H9 (cell line): ENCODE measurements at regions not wholly inside any gene's neighbourhood (a gene's known extent, or its start where the extent isn't known, plus 50 kb on each side); places are given as distances from the start of the nearest gene placed in this dataset.

ENCODE experiments used
- DNase-seq: peaks from one replicate; pipeline ENCODE4 v3.0.0-alpha.2; 2017
- H2AFZ ChIP-seq: one replicate; pipeline ENCODE4 v1.6.1; 2013; ENCODE audit warnings: mild to moderate bottlenecking, low read length, control low read depth, moderate library complexity
- H2AK5ac ChIP-seq: 2 replicates; pipeline ENCODE4 v1.6.1; 2013; ENCODE audit warnings: low read length, control low read depth, mixed read lengths; ENCODE audit not compliant: insufficient read length
- H2BK120ac ChIP-seq: one replicate; pipeline ENCODE4 v1.6.1; 2013; ENCODE audit warnings: low read depth, mild to moderate bottlenecking, low read length, control low read depth, inconsistent platforms; ENCODE audit not compliant: poor library complexity, severe bottlenecking
- H2BK12ac ChIP-seq: 2 replicates; pipeline ENCODE4 v1.6.1; 2013; ENCODE audit warnings: low read length, control low read depth, mixed read lengths, low read depth; ENCODE audit not compliant: insufficient read length
- H2BK15ac ChIP-seq: 2 replicates; pipeline ENCODE4 v1.6.1; 2013; ENCODE audit warnings: low read depth, low read length, control low read depth
- H2BK20ac ChIP-seq: one replicate; pipeline ENCODE4 v1.6.1; 2013; ENCODE audit warnings: low read depth, mild to moderate bottlenecking, low read length, control low read depth, inconsistent platforms; ENCODE audit not compliant: poor library complexity, severe bottlenecking
- H2BK5ac ChIP-seq: 2 replicates; pipeline ENCODE4 v1.6.1; 2013; ENCODE audit warnings: low read length, control low read depth, mixed read lengths; ENCODE audit not compliant: insufficient read length
- H3K14ac ChIP-seq: 2 replicates; pipeline ENCODE4 v1.6.1; 2013; ENCODE audit warnings: low read length, control low read depth; ENCODE audit not compliant: insufficient read depth
- H3K18ac ChIP-seq: 2 replicates; pipeline ENCODE4 v1.6.1; 2013; ENCODE audit warnings: low read depth, mild to moderate bottlenecking, mixed read lengths, low read length, control low read depth; ENCODE audit not compliant: insufficient read length
- H3K23ac ChIP-seq: 2 replicates; pipeline ENCODE4 v1.6.1; 2013; ENCODE audit warnings: low read length, control low read depth, mixed read lengths, low read depth; ENCODE audit not compliant: insufficient read length
- H3K23me2 ChIP-seq: 2 replicates; pipeline ENCODE4 v1.6.1; 2013; ENCODE audit warnings: low read depth, mild to moderate bottlenecking, mixed read lengths, low read length, control low read depth; ENCODE audit not compliant: insufficient read length, poor library complexity, severe bottlenecking
- H3K27ac ChIP-seq: 2 replicates; pipeline ENCODE4 v1.5.1; 2013; ENCODE audit warnings: low read length, control low read depth, mixed read lengths, low read depth; ENCODE audit not compliant: insufficient read length
- H3K27me3 ChIP-seq: 2 replicates; pipeline ENCODE4 v1.6.1; 2013; ENCODE audit warnings: low read length, control low read depth, inconsistent platforms; ENCODE audit not compliant: insufficient read depth
- H3K4ac ChIP-seq: 2 replicates; pipeline ENCODE4 v1.6.1; 2013; ENCODE audit warnings: low read depth, mild to moderate bottlenecking, control low read depth, inconsistent platforms, low read length, moderate library complexity
- H3K4me1 ChIP-seq: 2 replicates; pipeline ENCODE4 v1.6.1; 2013; ENCODE audit warnings: low read length, control low read depth, inconsistent platforms; ENCODE audit not compliant: insufficient read depth
- H3K4me2 ChIP-seq: 2 replicates; pipeline ENCODE4 v1.6.1; 2013; ENCODE audit warnings: low read length, control low read depth, mixed read lengths; ENCODE audit not compliant: insufficient read length, insufficient read depth
- H3K56ac ChIP-seq: 2 replicates; pipeline ENCODE4 v1.6.1; 2013; ENCODE audit warnings: low read depth, mild to moderate bottlenecking, mixed read lengths, low read length, control low read depth; ENCODE audit not compliant: insufficient read length
- H3K79me1 ChIP-seq: 2 replicates; pipeline ENCODE4 v1.6.1; 2013; ENCODE audit warnings: low read depth, mild to moderate bottlenecking, moderate library complexity, low read length, control low read depth, inconsistent platforms; ENCODE audit not compliant: insufficient read depth, poor library complexity, severe bottlenecking
- H3K79me2 ChIP-seq: 2 replicates; pipeline ENCODE4 v1.6.1; 2013; ENCODE audit warnings: low read length, control low read depth, inconsistent platforms; ENCODE audit not compliant: insufficient read depth
- H3K9ac ChIP-seq: 2 replicates; pipeline ENCODE4 v1.6.1; 2013; ENCODE audit warnings: low read length, control low read depth, mixed read lengths; ENCODE audit not compliant: insufficient read length; ENCODE audit errors: extremely low read depth
- H3K9me3 ChIP-seq: one replicate; pipeline ENCODE4 v1.6.1; 2013; ENCODE audit warnings: low read depth, low read length, inconsistent platforms; ENCODE audit not compliant: control insufficient read depth
- H3T11ph ChIP-seq: one replicate; pipeline ENCODE4 v1.6.1; 2013; ENCODE audit warnings: mild to moderate bottlenecking, low read length, control low read depth, inconsistent platforms
- H4K20me1 ChIP-seq: one replicate; pipeline ENCODE4 v1.6.1; 2013; ENCODE audit not compliant: control insufficient read depth, insufficient read length, insufficient read depth
- H4K5ac ChIP-seq: 2 replicates; pipeline ENCODE4 v1.6.1; 2013; ENCODE audit warnings: low read depth, mild to moderate bottlenecking, mixed read lengths, low read length, control low read depth; ENCODE audit not compliant: insufficient read length
- H4K8ac ChIP-seq: replicated peaks from 2 replicates; pipeline ENCODE4 v1.6.1; 2013; ENCODE audit warnings: low read length, control low read depth, mixed read lengths, low read depth; ENCODE audit not compliant: insufficient read length
- H4K91ac ChIP-seq: 2 replicates; pipeline ENCODE4 v1.6.1; 2013; ENCODE audit warnings: low read depth, mild to moderate bottlenecking, moderate library complexity, mixed read lengths, low read length, control low read depth; ENCODE audit not compliant: insufficient read length
- H3K27ac Mint-ChIP-seq, 3 experiments: 2 replicates in 2 of 3; 3 replicates in 1 of 3; pipeline ENCODE4 v1.8.0; 2020 to 2021; ENCODE audit warnings: mixed read lengths in 3 of 3, mild to moderate bottlenecking in 1 of 3, moderate library complexity in 1 of 3
- H3K27me3 Mint-ChIP-seq: 2 replicates; pipeline ENCODE4 v1.8.0; 2021; ENCODE audit warnings: low read depth, mild to moderate bottlenecking, moderate library complexity, mixed read lengths
- H3K36me3 Mint-ChIP-seq, 3 experiments: 2 replicates in 2 of 3; 3 replicates in 1 of 3; pipeline ENCODE4 v1.8.0; 2020 to 2021; ENCODE audit warnings: low read depth in 3 of 3, mixed read lengths in 3 of 3; ENCODE audit not compliant: insufficient read depth in 1 of 3
- H3K4me1 Mint-ChIP-seq, 2 experiments: 2 replicates each; pipeline ENCODE4 v1.8.0; 2020; ENCODE audit warnings: mixed read lengths in 2 of 2
- H3K4me3 Mint-ChIP-seq, 2 experiments: 2 replicates in 1 of 2; 3 replicates in 1 of 2; pipeline ENCODE4 v1.8.0; 2020 to 2021; ENCODE audit warnings: mild to moderate bottlenecking in 2 of 2, mixed read lengths in 2 of 2, moderate library complexity in 1 of 2
- H3K9me3 Mint-ChIP-seq, 2 experiments: 2 replicates in 1 of 2; 3 replicates in 1 of 2; pipeline ENCODE4 v1.8.0; 2020; ENCODE audit warnings: mild to moderate bottlenecking in 2 of 2, mixed read lengths in 2 of 2, moderate library complexity in 1 of 2
- CTCF ChIP-seq: fragments of 200-600 bp; sonication (generic); conservative IDR thresholded peaks from 3 replicates; pipeline ENCODE4 v1.8.0; 2021; ENCODE audit warnings: antibody characterized with exemption, mild to moderate bottlenecking
- WGBS: extraction: QIAGEN DNeasy Blood & Tissue Kit; methylation state at CpG from one replicate; pipeline ENCODE4 v1.1.7; 2013; ENCODE audit warnings: missing lambda C conversion rate, low lambda C conversion rate, mixed read lengths; ENCODE audit not compliant: insufficient read length; ENCODE audit errors: extremely low coverage; 5-methylcytosine and 5-hydroxymethylcytosine counted together

DNA sequence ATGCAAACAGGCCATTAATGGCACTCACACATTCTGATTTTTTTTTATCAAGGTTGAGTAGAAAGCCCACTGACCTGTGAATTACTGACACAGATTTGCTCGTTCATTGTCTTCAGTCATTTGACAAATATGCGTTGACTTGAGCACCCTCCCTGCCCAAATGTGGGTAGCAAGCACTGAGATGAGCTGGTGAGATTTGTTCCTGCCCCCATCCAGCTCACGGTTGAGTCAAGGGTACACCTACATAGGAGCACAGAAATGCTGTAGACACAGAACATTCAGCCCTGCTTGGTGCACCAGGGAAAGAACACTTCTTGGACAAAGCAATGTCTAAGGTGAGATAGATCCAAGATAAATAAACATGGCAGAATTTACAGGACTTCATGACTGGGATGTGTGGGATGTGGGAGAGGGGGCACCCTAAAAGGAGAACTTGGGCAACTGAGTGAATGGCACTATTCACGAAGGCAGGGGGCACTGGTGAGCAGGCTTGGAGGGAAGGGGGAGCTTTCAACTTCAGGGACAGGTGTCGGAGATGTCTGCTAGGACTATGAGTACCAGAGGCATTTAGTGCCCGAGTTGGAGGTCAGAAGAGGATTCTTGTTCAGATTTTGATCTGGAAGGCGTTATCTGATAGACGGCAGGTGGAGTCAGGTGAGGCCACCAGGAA lies 213.4 kb downstream of the VRK1 start:
- no peak overlapping the region for H3T11ph ChIP-seq
- H4K5ac ChIP-seq, result no peak overlapping the region
- H2AFZ ChIP-seq, result no peak overlapping the region
- Mint-ChIP-seq H3K9me3 (peaks cover 2 to 4% of the 10 kb centered on the region in 2 experiments; a peak in 2 of 5 replicates), H3K27me3 (no peaks in the 10 kb centered on the region; the same call in none of the 2 replicates), H3K4me1 (no peaks in the 10 kb centered on the region; a peak in 1 of 4 replicates), H3K27ac (no peak overlapping the region), H3K4me3 (no peak overlapping the region), H3K36me3 (peaks cover 0 to 2% (median 0%) of the 10 kb centered on the region in 3 experiments; a peak in 1 of 7 replicates)
- H4K20me1 ChIP-seq, result no peaks in the 10 kb centered on the region
- no peaks in the 10 kb centered on the region for H3K79me1 ChIP-seq
- H3K23me2 ChIP-seq, result no peaks in the 10 kb centered on the region
- no peaks in the 10 kb centered on the region for H3K4me1 ChIP-seq
- no peak overlapping the region for H3K56ac ChIP-seq
- no peak overlapping the region for H3K9ac ChIP-seq
- H3K18ac ChIP-seq, result no peak overlapping the region
- H3K4ac ChIP-seq, result no peak overlapping the region
- H4K8ac ChIP-seq, result no peak overlapping the region
- DNase-seq, result peak; percentile 50
- no peak overlapping the region for H2BK15ac ChIP-seq
- WGBS, result no CpG with 5 or more reads among the region's 8 CpGs
- no peak overlapping the region for H3K4me2 ChIP-seq
- peak; percentile 71 for TF ChIP-seq CTCF
- H2BK12ac ChIP-seq, result no peak overlapping the region
- no peak overlapping the region for H3K14ac ChIP-seq
- H2AK5ac ChIP-seq, result no peak overlapping the region
- no peak overlapping the region for H3K23ac ChIP-seq
- no peak overlapping the region for H3K27ac ChIP-seq
- H2BK5ac ChIP-seq, result no peak overlapping the region
- H3K9me3 ChIP-seq, result no peaks in the 10 kb centered on the region
- no peaks in the 10 kb centered on the region for H3K27me3 ChIP-seq
- H4K91ac ChIP-seq, result no peak overlapping the region
- no peaks in the 10 kb centered on the region for H3K79me2 ChIP-seq
- no peak overlapping the region for H2BK20ac ChIP-seq
- no peak overlapping the region for H2BK120ac ChIP-seq
